Liver (tissue), 8 donors: ENCODE measurements at regions not wholly inside any gene's neighbourhood (a gene's known extent, or its start where the extent isn't known, plus 50 kb on each side); places are given as distances from the start of the nearest gene placed in this dataset.

Experiments
- DNase-seq: peaks from one replicate; pipeline ENCODE4 v3.0.0-alpha.2; 2017; ENCODE audit warnings: low spot score
- H3K27ac ChIP-seq, 2 donors: one replicate each; pipeline ENCODE4 v1.7.0; 2013; ENCODE audit warnings: inconsistent platforms in 2 of 2, low read length in 2 of 2, control low read depth in 1 of 2, low read depth in 1 of 2, mild to moderate bottlenecking in 1 of 2
- H3K27me3 ChIP-seq, 4 donors: one replicate each; pipeline versions ENCODE4 v1.6.1 to v1.7.0; 2013; ENCODE audit warnings: low read length in 3 of 4, inconsistent platforms in 1 of 4, mild to moderate bottlenecking in 1 of 4, moderate library complexity in 1 of 4; ENCODE audit not compliant: control insufficient read depth in 4 of 4, insufficient read depth in 4 of 4
- H3K36me3 ChIP-seq, 4 donors: one replicate each; pipeline versions ENCODE4 v1.6.1 to v1.7.0; 2013; ENCODE audit warnings: low read length in 3 of 4, mild to moderate bottlenecking in 3 of 4, low read depth in 1 of 4, moderate library complexity in 1 of 4; ENCODE audit not compliant: control insufficient read depth in 4 of 4, insufficient read depth in 3 of 4
- H3K4me1 ChIP-seq, 4 donors: one replicate each; pipeline versions ENCODE4 v1.6.1 to v1.7.0; 2013; ENCODE audit warnings: low read length in 3 of 4, mild to moderate bottlenecking in 3 of 4, moderate library complexity in 1 of 4; ENCODE audit not compliant: control insufficient read depth in 4 of 4, insufficient read depth in 4 of 4
- H3K4me3 ChIP-seq, 3 donors: one replicate each; pipeline versions ENCODE4 v1.6.1 to v1.7.0; 2013; ENCODE audit warnings: low read length in 3 of 3, control low read depth in 1 of 3, low read depth in 1 of 3, mild to moderate bottlenecking in 1 of 3
- H3K9ac ChIP-seq, 2 donors: one replicate each; pipeline ENCODE4 v1.7.0; 2013; ENCODE audit warnings: low read length in 2 of 2, mild to moderate bottlenecking in 2 of 2, moderate library complexity in 2 of 2, control low read depth in 1 of 2, low read depth in 1 of 2
- H3K9me3 ChIP-seq, 4 donors: one replicate each; pipeline versions ENCODE4 v1.6.1 to v1.7.0; 2013; ENCODE audit warnings: low read length in 3 of 4; ENCODE audit not compliant: control insufficient read depth in 4 of 4
- CTCF ChIP-seq: fragments of 150-350 bp; IDR thresholded peaks from 2 replicates; pipeline ENCODE4 v1.5.1; 2017; ENCODE audit warnings: improper control_type of control experiment, low read depth, low read length; ENCODE audit not compliant: missing input control
- EGR1 ChIP-seq, 2 donors: IDR thresholded peaks; 2 replicates each; pipeline ENCODE4 v1.6.1; 2016 to 2018; ENCODE audit warnings: antibody characterized with exemption in 2 of 2, low read depth in 2 of 2
- FOXA1 ChIP-seq: IDR thresholded peaks from 2 replicates; pipeline ENCODE4 v1.6.1; 2016; ENCODE audit warnings: antibody characterized with exemption
- GABPA ChIP-seq, 2 donors: IDR thresholded peaks in 1 of 2; conservative IDR thresholded peaks in 1 of 2; 2 replicates each; pipeline ENCODE4 v1.6.1; 2016; ENCODE audit warnings: antibody characterized with exemption in 2 of 2, mild to moderate bottlenecking in 1 of 2, moderate library complexity in 1 of 2
- HNF4G ChIP-seq: IDR thresholded peaks from 2 replicates; pipeline ENCODE4 v1.6.1; 2016; ENCODE audit warnings: antibody characterized with exemption
- JUND ChIP-seq, 2 donors: IDR thresholded peaks; 2 replicates each; pipeline ENCODE4 v1.6.1; 2016; ENCODE audit warnings: antibody characterized with exemption in 2 of 2
- NR2F2 ChIP-seq: IDR thresholded peaks from 2 replicates; pipeline ENCODE4 v1.6.1; 2016; ENCODE audit warnings: antibody characterized with exemption
- RAD21 ChIP-seq, 2 donors: IDR thresholded peaks; 2 replicates each; pipeline ENCODE4 v1.6.1; 2016; ENCODE audit warnings: antibody characterized with exemption in 2 of 2, mild to moderate bottlenecking in 2 of 2
- REST ChIP-seq: IDR thresholded peaks from 2 replicates; pipeline ENCODE4 v1.6.1; 2016; ENCODE audit warnings: antibody characterized with exemption, mild to moderate bottlenecking
- RXRA ChIP-seq, 2 donors: IDR thresholded peaks; 2 replicates each; pipeline ENCODE4 v1.6.1; 2017 to 2018; ENCODE audit warnings: antibody characterized with exemption in 2 of 2, mild to moderate bottlenecking in 1 of 2
- SP1 ChIP-seq: IDR thresholded peaks from 2 replicates; pipeline ENCODE4 v1.6.1; 2018; ENCODE audit warnings: antibody characterized with exemption, mild to moderate bottlenecking
- TAF1 ChIP-seq: conservative IDR thresholded peaks from 2 replicates; pipeline ENCODE4 v1.6.1; 2016; ENCODE audit warnings: antibody characterized with exemption, mild to moderate bottlenecking
- YY1 ChIP-seq: IDR thresholded peaks from 2 replicates; pipeline ENCODE4 v1.6.1; 2016; ENCODE audit warnings: antibody characterized with exemption, mild to moderate bottlenecking
- WGBS: extraction: QIAGEN DNeasy Blood & Tissue Kit; methylation state at CpG from one replicate; pipeline ENCODE4 v1.1.7; 2013; 5-methylcytosine and 5-hydroxymethylcytosine counted together
- TF ChIP-seq, protein P1 (sequence below): IDR thresholded peaks from 2 replicates; pipeline ENCODE4 v1.6.1; 2016; ENCODE audit warnings: antibody characterized with exemption
- TF ChIP-seq, protein P2 (sequence below): IDR thresholded peaks from 2 replicates; pipeline ENCODE4 v1.6.1; 2016; ENCODE audit warnings: antibody characterized with exemption
- TF ChIP-seq, protein P3 (sequence below): IDR thresholded peaks from 2 replicates; pipeline ENCODE4 v1.6.1; 2016; ENCODE audit warnings: antibody characterized with exemption
- donor health status: healthy.
- donor health status: healthy.
- donor health status: healthy.
- donor health status: healthy.
- donor health status: healthy.

GRCh38 chr15:66832664-66833063 is 130.6 kb downstream of the SMAD6 start:
- no peak for DNase-seq
- Histone ChIP-seq H3K27me3 (no peaks in the 10 kb centered on the region), H3K9ac (no peak overlapping the region), H3K9me3 (no peaks in the 10 kb centered on the region), H3K36me3 (no peaks in the 10 kb centered on the region), H3K4me1 (peaks cover 0 to 5% (median 0%) of the 10 kb centered on the region in 4 donors), H3K4me3 (no peak overlapping the region), H3K27ac (no peak overlapping the region)
- TF ChIP-seq YY1 (no peak), RXRA (IDR thresholded peaks at IDR 0.05) (no peak), CTCF (no peak), REST (no peak), EGR1 (IDR thresholded peaks at IDR 0.05; ENCODE audit: low read depth in 2 of 2) (no peak), GABPA (IDR thresholded peaks at IDR 0.05 in 1 of 2, conservative IDR thresholded peaks at IDR 0.05 in 1 of 2) (no peak), SP1 (no peak), RAD21 (IDR thresholded peaks at IDR 0.05) (no peak), TAF1 (no peak), JUND (IDR thresholded peaks at IDR 0.05) (no peak), FOXA1 (no peak), NR2F2 (no peak), HNF4G (no peak)
- TF ChIP-seq, protein P1, sequence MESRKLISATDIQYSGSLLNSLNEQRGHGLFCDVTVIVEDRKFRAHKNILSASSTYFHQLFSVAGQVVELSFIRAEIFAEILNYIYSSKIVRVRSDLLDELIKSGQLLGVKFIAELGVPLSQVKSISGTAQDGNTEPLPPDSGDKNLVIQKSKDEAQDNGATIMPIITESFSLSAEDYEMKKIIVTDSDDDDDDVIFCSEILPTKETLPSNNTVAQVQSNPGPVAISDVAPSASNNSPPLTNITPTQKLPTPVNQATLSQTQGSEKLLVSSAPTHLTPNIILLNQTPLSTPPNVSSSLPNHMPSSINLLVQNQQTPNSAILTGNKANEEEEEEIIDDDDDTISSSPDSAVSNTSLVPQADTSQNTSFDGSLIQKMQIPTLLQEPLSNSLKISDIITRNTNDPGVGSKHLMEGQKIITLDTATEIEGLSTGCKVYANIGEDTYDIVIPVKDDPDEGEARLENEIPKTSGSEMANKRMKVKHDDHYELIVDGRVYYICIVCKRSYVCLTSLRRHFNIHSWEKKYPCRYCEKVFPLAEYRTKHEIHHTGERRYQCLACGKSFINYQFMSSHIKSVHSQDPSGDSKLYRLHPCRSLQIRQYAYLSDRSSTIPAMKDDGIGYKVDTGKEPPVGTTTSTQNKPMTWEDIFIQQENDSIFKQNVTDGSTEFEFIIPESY: no peak
- TF ChIP-seq, protein P2, sequence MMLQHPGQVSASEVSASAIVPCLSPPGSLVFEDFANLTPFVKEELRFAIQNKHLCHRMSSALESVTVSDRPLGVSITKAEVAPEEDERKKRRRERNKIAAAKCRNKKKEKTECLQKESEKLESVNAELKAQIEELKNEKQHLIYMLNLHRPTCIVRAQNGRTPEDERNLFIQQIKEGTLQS: no peak
- TF ChIP-seq, protein P3, sequence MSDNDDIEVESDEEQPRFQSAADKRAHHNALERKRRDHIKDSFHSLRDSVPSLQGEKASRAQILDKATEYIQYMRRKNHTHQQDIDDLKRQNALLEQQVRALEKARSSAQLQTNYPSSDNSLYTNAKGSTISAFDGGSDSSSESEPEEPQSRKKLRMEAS: no peak
- 73% methylated on average over 4 of the region's 4 CpGs for WGBS

DNA sequence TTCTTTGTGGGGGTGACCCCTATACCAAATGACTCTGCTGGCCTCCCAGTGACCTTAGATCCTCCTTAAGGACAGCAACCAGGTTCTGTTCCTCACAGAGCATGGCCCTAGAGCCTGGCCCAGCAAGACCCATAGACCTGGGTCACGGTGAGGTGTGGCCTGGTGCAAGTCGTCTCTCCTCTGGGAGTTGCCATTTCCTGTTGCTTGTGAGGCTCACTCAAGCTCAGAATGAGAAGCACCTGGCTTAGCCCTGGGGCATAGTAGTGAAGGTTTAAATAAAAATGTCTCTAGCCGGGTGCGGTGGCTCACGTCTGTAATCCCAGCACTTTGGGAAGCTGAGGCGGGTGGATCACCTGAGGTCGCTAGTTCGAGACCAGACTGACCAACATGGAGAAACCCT is 131.3 kb downstream of the SMAD6 start:
- H3K27ac ChIP-seq: no peak overlapping the region
- H3K27me3 ChIP-seq: no peaks in the 10 kb centered on the region
- H3K4me3 ChIP-seq: no peak overlapping the region
- DNase-seq: no peak
- 95% methylated on average over 8 of the region's 8 CpGs for WGBS
- peaks cover 0 to 5% (median 0%) of the 10 kb centered on the region in 4 donors for H3K4me1 ChIP-seq
- no peaks in the 10 kb centered on the region for H3K36me3 ChIP-seq
- H3K9ac ChIP-seq: no peak overlapping the region
- H3K9me3 ChIP-seq: no peaks in the 10 kb centered on the region
- TF ChIP-seq, protein P1: no peak
- no peak for TF ChIP-seq RAD21 (IDR thresholded peaks at IDR 0.05)
- no peak for TF ChIP-seq CTCF
- TF ChIP-seq REST: no peak
- no peak for TF ChIP-seq TAF1
- TF ChIP-seq RXRA (IDR thresholded peaks at IDR 0.05): no peak
- TF ChIP-seq, protein P3: no peak
